Activated CD4-positive, alpha-beta T cell treated with anti-CD3 and anti-CD28 coated beads, Interleukin-2, amount 50 U/mL, for 16 hours (primary cell): ENCODE measurements at regions not wholly inside any gene's neighbourhood (a gene's known extent, or its start where the extent isn't known, plus 50 kb on each side); places are given as distances from the start of the nearest gene placed in this dataset.
"Not testable (repeated sequence)": the region's sequence is repeated elsewhere in the genome, so short reads cannot be mapped to it uniquely, and the experiment has no call there.

Experiments
- DNase-seq: peaks from one replicate; pipeline ENCODE4 v3.0.0-alpha.2; 2020

DNA sequence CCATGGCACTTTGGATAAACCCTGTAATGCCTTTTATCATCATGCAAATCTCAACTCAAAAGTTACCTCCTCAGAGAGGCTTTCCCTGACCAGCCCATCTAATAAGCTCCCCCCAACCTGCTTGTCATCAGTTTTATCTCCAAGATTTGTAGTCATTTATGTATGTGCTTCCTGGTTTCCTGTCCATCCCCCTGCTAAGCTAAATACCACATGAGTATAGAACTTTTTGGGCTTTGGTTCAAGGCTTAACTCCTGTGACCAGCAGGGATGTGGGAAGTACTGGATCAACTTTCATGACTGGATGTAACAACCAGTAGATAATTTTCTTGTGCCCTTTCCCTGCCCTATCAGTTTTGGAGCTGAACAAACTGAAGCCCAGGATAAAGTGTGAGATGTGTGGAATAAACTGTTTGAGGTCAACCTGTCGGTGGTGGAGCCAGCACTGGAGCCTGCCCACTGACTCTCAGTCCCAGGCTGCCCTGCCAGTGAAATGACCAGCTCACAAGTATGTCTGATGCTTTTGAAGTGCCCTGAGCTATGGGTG lies 148.6 kb downstream of the CYP26A1 start:
- DNase-seq, result no peak

DNA sequence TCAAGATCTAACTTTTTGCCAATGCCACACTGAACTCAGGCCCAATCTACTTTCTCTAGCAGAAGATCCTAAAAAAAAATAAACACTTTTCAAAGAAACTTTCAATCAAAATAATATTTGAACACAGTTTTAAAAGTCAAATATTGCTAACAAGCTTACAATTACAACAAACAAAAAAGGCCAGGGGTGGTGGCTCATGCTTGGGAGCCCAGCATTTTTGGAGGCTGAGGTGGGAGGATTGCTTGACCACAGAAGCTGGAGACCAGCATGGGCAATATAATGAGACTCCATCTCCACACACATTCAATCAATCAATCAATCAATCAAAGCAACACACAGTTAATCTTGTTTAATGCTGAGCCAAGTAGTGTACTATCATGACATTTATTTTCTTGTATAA lies 149.2 kb downstream of the CYP26A1 start:
- no peak for DNase-seq

- DNase-seq, result no peak
Observed at GRCh38 chr10:93223336-93223735, 149.6 kb downstream of the CYP26A1 start.

DNA sequence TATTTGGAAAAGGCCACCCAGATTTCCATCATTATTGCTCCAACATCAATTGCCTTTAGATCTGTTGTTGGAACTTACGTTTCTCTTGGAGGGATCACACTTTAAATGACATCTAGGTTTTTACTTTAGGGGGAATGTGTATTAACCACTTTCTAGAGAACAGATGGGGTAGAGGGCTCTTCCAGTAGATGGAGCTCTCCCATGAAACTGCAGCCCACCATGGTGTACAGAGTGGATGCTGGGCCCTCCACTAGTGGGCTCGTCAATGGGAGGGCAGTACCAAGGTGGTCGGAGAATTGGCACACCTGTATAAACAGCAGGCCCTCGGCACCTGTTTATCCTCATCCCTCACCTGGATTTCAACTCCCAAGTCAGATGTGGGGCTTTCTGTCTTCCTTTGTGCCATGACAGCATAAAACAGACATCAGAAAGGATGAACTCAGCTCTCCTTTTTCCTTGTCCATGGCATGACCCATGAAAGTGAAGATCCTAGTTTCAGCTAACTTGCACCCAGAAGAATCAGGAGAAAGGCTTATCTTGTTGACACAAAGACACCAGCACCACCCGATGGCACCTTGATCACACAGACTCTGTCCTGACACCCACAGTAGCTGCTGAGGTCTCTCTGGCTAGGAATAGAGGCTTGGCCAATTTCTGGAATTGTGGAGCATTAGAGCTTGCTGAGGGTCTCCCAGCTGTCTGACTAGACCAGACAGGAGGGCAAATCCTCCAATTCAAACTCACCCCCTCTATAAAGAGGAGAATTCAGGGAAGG lies 150.5 kb downstream of the CYP26A1 start:
- no peak for DNase-seq

- no peak for DNase-seq
Observed at GRCh38 chr10:93225938-93226337, 152.2 kb downstream of the CYP26A1 start.

GRCh38 chr10:93226619-93227018 lies 152.9 kb downstream of the CYP26A1 start:
- DNase-seq, result no peak

DNA sequence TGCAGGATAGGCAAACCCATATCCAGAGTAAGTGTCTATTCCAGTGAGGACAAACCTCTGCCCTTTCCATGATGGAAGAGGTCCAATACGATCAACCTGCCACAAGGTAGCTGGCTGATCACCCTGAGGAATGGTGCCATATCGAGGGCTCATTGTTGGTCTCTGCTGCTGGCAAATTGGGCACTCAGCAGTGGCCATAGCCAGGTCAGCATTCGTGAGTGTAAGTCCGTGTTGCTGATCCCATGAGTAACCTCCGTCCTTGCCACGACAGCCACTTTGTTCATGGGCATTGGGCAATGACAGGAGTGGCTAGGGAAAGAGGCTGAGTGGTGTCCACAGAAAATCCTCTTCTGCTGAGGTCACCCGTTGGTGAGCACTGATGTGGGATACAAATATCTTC lies 156.9 kb downstream of the CYP26A1 start:
- not testable (repeated sequence) for DNase-seq

DNA sequence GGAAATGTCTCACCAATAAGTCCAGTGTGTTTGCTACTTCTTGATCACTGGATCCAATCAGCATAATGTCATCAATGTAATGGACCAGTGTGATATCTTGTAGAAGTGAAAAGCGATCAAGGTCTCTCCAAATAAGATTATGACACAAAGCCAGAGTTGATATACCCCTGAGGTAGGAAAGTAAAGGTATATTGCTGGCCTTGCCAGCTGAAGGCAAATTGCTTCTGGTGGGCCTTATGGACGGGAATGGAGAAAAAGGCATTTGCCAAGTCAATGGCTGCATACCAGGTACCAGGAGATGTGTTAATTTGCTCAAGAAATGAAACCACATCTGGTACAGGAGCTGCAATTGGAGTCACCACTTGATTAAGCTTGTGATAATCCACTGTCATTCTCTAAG lies 158.5 kb downstream of the CYP26A1 start:
- DNase-seq, result not testable (repeated sequence)

DNA sequence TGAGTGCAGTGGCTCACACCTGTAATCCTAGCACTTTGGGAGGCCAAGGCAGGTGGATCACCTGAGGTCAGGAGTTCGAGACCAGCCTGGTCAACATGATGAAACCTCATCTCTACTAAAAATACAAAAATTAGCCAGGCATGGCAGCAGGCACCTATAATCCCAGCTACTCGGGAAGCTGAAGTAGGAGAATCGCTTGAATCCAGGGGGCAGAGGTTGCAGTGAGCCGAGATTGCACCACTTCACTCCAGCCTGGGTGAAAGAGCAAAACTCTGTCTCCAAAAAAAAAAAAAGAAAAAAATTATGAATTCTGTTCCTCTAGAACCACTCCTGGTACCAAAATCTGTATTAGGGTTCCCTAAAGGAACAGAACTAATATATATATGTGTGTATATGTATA lies 161.2 kb downstream of the CYP26A1 start:
- DNase-seq, result not testable (repeated sequence)

DNA sequence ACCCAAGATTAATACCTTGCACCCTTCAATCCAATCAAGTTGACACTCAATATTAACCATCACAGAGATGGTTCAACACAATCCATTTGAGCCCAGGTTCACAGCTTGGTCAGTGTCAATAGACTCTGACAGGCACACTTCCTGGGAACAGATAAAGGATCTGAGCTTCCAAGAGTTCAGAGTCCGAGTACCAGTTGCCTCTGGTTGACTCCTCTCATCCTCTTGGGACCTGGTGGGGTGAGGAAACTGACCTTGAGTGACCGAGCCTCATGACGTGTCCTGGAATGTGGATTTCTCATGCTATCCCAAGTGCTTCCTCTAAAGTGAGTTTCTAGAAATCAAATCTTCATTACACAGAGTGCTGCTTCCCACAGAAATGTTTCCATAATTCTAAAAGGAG lies 162.0 kb downstream of the CYP26A1 start:
- no peak for DNase-seq

GRCh38 chr10:93236393-93237040 lies 162.8 kb downstream of the CYP26A1 start:
- no peak for DNase-seq

DNA sequence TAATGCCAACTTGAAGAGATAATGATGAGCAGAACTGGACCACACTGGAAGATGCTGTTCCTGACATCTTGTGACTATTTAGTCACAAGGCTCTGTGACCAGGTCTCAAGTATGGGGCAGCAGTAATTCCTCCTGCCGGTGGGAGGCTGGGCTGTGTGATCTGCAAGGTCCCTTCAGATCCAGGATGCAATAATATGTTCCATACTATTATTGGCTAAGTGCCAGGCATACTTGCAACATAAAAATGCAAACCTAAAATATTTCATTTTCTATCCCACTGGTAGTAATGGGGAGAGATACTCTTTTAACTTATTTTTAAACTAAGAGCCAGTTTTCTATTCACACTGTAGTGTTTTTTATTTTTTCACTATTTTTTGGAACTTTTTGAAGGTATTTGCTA lies 171.5 kb downstream of the CYP26A1 start:
- no peak for DNase-seq

- DNase-seq, result no peak
Observed at GRCh38 chr10:93245779-93246178, 172.1 kb downstream of the CYP26A1 start.

GRCh38 chr10:93248583-93249227 lies 175.0 kb downstream of the CYP26A1 start:
- DNase-seq, result no peak

DNA sequence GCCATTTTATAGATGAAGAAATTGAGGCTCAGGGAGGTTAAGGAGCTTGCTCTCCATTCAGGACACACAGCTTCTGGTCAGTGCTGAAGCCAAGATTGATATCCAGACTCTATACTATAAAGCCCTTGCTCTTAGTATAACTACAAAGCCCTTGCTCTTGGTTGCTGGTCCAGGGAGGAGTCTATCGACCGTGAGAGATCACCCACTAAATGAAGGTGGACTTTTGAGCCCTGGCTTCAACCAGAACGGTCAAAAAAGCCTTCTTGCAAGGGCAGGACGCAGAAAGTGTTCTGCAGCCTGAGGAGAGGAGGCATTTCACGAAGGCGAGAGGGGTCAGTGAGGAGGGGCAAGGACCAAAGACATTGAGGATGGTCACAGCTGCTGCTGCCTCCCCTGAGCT lies 176.3 kb downstream of the CYP26A1 start:
- no peak for DNase-seq

- no peak for DNase-seq
Observed at GRCh38 chr10:93254180-93254853, 180.6 kb downstream of the CYP26A1 start.

DNA sequence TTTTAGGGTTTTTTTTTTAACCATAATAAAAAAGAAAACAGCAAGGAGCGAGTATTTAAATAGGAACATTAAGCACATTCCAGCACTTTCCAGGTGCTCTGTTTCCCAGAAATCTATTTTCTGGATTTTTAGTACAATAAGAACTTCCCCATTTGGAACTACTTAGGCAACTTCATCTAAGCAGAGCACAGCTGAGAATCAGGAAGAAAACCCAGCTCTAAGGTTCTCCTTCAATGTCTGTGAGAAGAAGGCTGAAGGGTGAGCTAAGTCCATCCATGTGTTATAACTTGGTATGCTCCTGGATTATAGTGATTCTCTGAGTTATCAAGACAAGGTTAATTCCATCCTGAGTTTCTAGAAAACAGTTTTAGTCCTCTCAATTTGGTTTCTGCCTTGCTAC lies 181.9 kb downstream of the CYP26A1 start:
- no peak for DNase-seq
